ENCODE measurements at regions not wholly inside any gene's neighbourhood (a gene's known extent, or its start where the extent isn't known, plus 50 kb on each side); places are given as distances from the start of the nearest gene placed in this dataset.

- Histone ChIP-seq H3K27ac (no peak overlapping the region), H3K27me3 (no peaks in the 10 kb centered on the region), H3K9me3 (no peaks in the 10 kb centered on the region), H3K4me3 (replicated peaks in 1 of 3) (no peak overlapping the region), H3K4me1 (peaks cover 4 to 7% of the 10 kb centered on the region in 2 donors), H3K36me3 (no peaks in the 10 kb centered on the region)
- WGBS, 2 donors = 100% methylated on average over 1 of the region's 1 CpG
- TF ChIP-seq POLR2A (IDR thresholded peaks at IDR 0.05) = no peak
- TF ChIP-seq, protein P1, sequence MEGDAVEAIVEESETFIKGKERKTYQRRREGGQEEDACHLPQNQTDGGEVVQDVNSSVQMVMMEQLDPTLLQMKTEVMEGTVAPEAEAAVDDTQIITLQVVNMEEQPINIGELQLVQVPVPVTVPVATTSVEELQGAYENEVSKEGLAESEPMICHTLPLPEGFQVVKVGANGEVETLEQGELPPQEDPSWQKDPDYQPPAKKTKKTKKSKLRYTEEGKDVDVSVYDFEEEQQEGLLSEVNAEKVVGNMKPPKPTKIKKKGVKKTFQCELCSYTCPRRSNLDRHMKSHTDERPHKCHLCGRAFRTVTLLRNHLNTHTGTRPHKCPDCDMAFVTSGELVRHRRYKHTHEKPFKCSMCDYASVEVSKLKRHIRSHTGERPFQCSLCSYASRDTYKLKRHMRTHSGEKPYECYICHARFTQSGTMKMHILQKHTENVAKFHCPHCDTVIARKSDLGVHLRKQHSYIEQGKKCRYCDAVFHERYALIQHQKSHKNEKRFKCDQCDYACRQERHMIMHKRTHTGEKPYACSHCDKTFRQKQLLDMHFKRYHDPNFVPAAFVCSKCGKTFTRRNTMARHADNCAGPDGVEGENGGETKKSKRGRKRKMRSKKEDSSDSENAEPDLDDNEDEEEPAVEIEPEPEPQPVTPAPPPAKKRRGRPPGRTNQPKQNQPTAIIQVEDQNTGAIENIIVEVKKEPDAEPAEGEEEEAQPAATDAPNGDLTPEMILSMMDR (IDR thresholded peaks at IDR 0.05) = no peak
- intact Hi-C loops (cut with DNase I) = no loop called here
- no peak for DNase-seq
Observed at GRCh38 chr2:7373156-7373555, 455.9 kb downstream of the RNF144A start.

DNA sequence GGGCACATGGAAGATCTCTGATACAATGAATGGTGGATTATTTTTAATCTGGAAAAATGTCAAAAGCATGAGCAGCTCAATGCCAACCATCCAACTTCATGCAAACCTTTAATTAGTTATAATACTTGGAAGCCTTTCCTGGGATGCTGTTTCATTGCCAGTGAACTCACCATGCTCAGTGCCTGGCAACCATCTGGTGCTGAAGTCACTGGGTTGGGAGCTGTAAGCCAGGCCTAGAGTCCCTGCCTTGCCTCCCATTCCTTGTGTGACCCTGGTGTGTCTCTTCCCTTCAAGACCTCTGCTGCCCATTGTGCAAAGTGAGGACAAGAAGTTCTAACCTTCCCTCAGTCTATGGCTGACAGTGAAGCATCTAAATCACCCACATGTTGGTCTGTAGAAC lies 458.7 kb downstream of the RNF144A start:
- no peaks in the 10 kb centered on the region for H3K9me3 ChIP-seq
- H3K4me1 ChIP-seq = peaks cover 4 to 9% of the 10 kb centered on the region in 2 donors
- H3K27ac ChIP-seq = no peak overlapping the region
- H3K27me3 ChIP-seq = no peaks in the 10 kb centered on the region
- TF ChIP-seq POLR2A (IDR thresholded peaks at IDR 0.05) = no peak
- TF ChIP-seq, protein P1 (IDR thresholded peaks at IDR 0.05) = no peak
- no peak overlapping the region for H3K4me3 ChIP-seq (replicated peaks in 1 of 3)
- intact Hi-C loops (cut with DNase I) = no loop called here
- DNase-seq = no peak
- no peaks in the 10 kb centered on the region for H3K36me3 ChIP-seq

DNA sequence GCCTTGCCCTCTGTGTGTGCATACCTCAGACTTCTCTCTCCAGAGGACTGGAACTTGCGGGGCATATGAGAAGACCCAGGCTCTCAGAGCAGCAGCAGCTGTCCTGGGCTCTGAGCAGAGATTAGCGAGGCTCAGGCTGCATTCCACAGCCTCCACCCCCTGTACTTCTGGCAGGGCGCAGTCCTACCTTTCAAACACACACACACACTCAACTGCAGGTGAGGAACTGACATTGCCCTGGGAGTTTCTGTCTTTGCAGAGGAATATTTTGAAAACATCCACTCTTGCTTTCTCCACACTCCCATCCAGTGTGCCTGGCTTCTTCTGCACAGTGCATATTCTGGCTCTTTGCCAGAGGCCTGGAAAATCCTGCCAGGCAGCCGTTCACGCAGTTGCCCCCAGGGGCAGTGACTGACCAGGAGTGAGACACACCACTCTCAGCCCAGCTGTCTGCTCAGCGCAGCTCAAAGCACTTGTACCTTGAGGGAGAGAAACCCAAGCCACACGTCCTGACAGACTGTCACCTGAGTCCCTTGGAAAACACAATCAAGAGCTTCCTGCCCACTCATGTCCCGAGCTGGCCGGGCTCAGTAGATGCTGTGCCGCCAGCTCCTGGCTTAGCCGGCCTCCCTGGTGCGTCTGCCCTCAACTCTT lies 460.8 kb downstream of the RNF144A start:
- Histone ChIP-seq H3K9me3 (no peaks in the 10 kb centered on the region), H3K4me1 (peaks cover 4 to 9% of the 10 kb centered on the region in 2 donors), H3K27ac (peak overlapping the region in 1 of 3 donors; percentile 7), H3K36me3 (no peaks in the 10 kb centered on the region), H3K27me3 (no peaks in the 10 kb centered on the region), H3K4me3 (replicated peaks in 1 of 3) (no peak overlapping the region)
- WGBS, 2 donors = 22 to 27% methylated on average over 12 of the region's 12 CpGs
- intact Hi-C loops (cut with DNase I) = no loop called here
- TF ChIP-seq POLR2A (IDR thresholded peaks at IDR 0.05) = no peak
- TF ChIP-seq, protein P1 (IDR thresholded peaks at IDR 0.05) = peak in 3 of 6 experiments; percentile 37 to 50 (median 50)
- DNase-seq = peak; percentile 75 to 78

GRCh38 chr2:7378591-7378990 lies 461.4 kb downstream of the RNF144A start:
- WGBS, 2 donors = 70 to 75% methylated on average over 12 of the region's 12 CpGs
- TF ChIP-seq, protein P1 (IDR thresholded peaks at IDR 0.05) = no peak
- no peak for TF ChIP-seq POLR2A (IDR thresholded peaks at IDR 0.05)
- Histone ChIP-seq H3K27ac (peak overlapping the region in 1 of 3 donors; percentile 7), H3K4me1 (peaks cover 4 to 9% of the 10 kb centered on the region in 2 donors), H3K36me3 (no peaks in the 10 kb centered on the region), H3K4me3 (replicated peaks in 1 of 3) (no peak overlapping the region), H3K27me3 (no peaks in the 10 kb centered on the region), H3K9me3 (no peaks in the 10 kb centered on the region)
- intact Hi-C loops (cut with DNase I) = no loop called here
- DNase-seq = no peak

DNA sequence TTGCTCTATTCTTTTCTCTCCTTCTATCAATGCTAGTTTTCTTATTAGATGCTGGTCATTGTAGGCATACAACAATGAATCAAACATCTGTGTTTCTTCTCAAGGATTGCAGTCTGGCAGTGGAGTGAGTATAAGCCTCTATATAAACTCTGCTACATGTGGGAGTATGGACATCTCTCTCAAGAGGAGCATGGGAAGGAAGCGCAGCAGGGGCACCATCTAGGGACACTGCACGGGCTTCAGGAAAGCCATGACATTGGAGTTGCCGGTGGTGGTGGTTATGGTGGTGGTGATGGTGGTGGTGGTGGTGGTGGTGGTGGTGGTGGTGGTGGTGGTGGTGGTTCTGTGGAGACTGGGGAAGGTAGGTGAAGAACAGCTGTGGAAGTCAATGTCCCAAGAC lies 462.6 kb downstream of the RNF144A start:
- 92 to 98% methylated on average over 3 of the region's 3 CpGs for WGBS, 2 donors
- DNase-seq = no peak
- intact Hi-C loops (cut with DNase I) = no loop called here
- TF ChIP-seq, protein P1 (IDR thresholded peaks at IDR 0.05) = no peak
- no peak for TF ChIP-seq POLR2A (IDR thresholded peaks at IDR 0.05)
- no peak overlapping the region for H3K27ac ChIP-seq
- H3K9me3 ChIP-seq = no peaks in the 10 kb centered on the region
- no peaks in the 10 kb centered on the region for H3K27me3 ChIP-seq
- H3K4me1 ChIP-seq = peaks cover 4 to 9% of the 10 kb centered on the region in 2 donors
- H3K4me3 ChIP-seq (replicated peaks in 1 of 3) = no peak overlapping the region
- no peaks in the 10 kb centered on the region for H3K36me3 ChIP-seq
